Kidney tubule cell (primary cell): ENCODE measurements at regions not wholly inside any gene's neighbourhood (a gene's known extent, or its start where the extent isn't known, plus 50 kb on each side); places are given as distances from the start of the nearest gene placed in this dataset.
"Not testable (repeated sequence)": the region's sequence is repeated elsewhere in the genome, so short reads cannot be mapped to it uniquely, and the experiment has no call there.

Experiments
- DNase-seq: peaks from one replicate; pipeline ENCODE4 v3.0.0-alpha.2; 2018; ENCODE audit warnings: low spot score

GRCh38 chr18:5720132-5720531 is 175.2 kb downstream of the TMEM200C start:
- no peak for DNase-seq

GRCh38 chr18:5717256-5717655 is 173.5 kb upstream of the EPB41L3 start:
- DNase-seq: no peak

GRCh38 chr18:5710676-5711075 is 166.9 kb upstream of the EPB41L3 start:
- no peak for DNase-seq

GRCh38 chr18:5710235-5710634 is 166.4 kb upstream of the EPB41L3 start:
- DNase-seq: no peak

- DNase-seq: no peak
Observed at GRCh38 chr18:5709476-5710095, 165.8 kb upstream of the EPB41L3 start.

GRCh38 chr18:5707586-5707985 is 163.8 kb upstream of the EPB41L3 start:
- no peak for DNase-seq

GRCh38 chr18:5705393-5705792 is 161.6 kb upstream of the EPB41L3 start:
- DNase-seq: no peak

GRCh38 chr18:5704847-5705246 is 161.1 kb upstream of the EPB41L3 start:
- no peak for DNase-seq

GRCh38 chr18:5702016-5702415 is 158.2 kb upstream of the EPB41L3 start:
- not testable (repeated sequence) for DNase-seq

- DNase-seq: no peak
Observed at GRCh38 chr18:5693699-5694294, 150.0 kb upstream of the EPB41L3 start.

GRCh38 chr18:5678779-5679406 is 135.1 kb upstream of the EPB41L3 start:
- DNase-seq: no peak

- DNase-seq: no peak
Observed at GRCh38 chr18:5678278-5678677, 134.5 kb upstream of the EPB41L3 start.

- DNase-seq: peak; percentile 2
Observed at GRCh38 chr18:5673616-5674015, 129.8 kb upstream of the EPB41L3 start.

- no peak for DNase-seq
Observed at GRCh38 chr18:5669585-5669984, 125.8 kb upstream of the EPB41L3 start.

- no peak for DNase-seq
Observed at GRCh38 chr18:5668087-5668715, 124.4 kb upstream of the EPB41L3 start.

- no peak for DNase-seq
Observed at GRCh38 chr18:5667356-5667755, 123.6 kb upstream of the EPB41L3 start.

GRCh38 chr18:5662586-5663090 is 118.8 kb upstream of the EPB41L3 start:
- DNase-seq: peak; percentile 61

- DNase-seq: no peak
Observed at GRCh38 chr18:5661179-5661578, 117.4 kb upstream of the EPB41L3 start.

- no peak for DNase-seq
Observed at GRCh38 chr18:5653802-5654201, 110.0 kb upstream of the EPB41L3 start.

GRCh38 chr18:5651736-5652135 is 107.9 kb upstream of the EPB41L3 start:
- DNase-seq: no peak

GRCh38 chr18:5649439-5649838 is 105.6 kb upstream of the EPB41L3 start:
- DNase-seq: no peak

- DNase-seq: peak; percentile 83
Observed at GRCh38 chr18:5646739-5647138, 102.9 kb upstream of the EPB41L3 start.

- no peak for DNase-seq
Observed at GRCh38 chr18:5643288-5643687, 99.5 kb upstream of the EPB41L3 start.
